Prostate gland (tissue), 2 donors: ENCODE measurements at regions not wholly inside any gene's neighbourhood (a gene's known extent, or its start where the extent isn't known, plus 50 kb on each side); places are given as distances from the start of the nearest gene placed in this dataset.

Source experiments
- CTCF ChIP-seq, 4 experiments: fragments of 200-600 bp in 2 of 4; fragments of 450-650 bp in 2 of 4; sonication (generic) in 2 of 4; IDR thresholded peaks; 1 replicate in 3 of 4; 2 replicates in 1 of 4; pipeline ENCODE4 v1.5.1; 2016 to 2019; ENCODE audit warnings: antibody characterized with exemption in 4 of 4, mild to moderate bottlenecking in 2 of 4, moderate library complexity in 2 of 4
- POLR2A ChIP-seq: fragments of 450-650 bp; IDR thresholded peaks from one replicate; pipeline ENCODE4 v1.6.1; 2016; ENCODE audit warnings: antibody characterized with exemption, mild to moderate bottlenecking
- POLR2AphosphoS5 ChIP-seq: sonication (generic); formaldehyde crosslinking; IDR thresholded peaks from one replicate; pipeline ENCODE4 v1.6.1; 2017; ENCODE audit warnings: antibody characterized with exemption

GRCh38 chr3:43949594-43949993, 258.9 kb downstream of the ABHD5 start:
- TF ChIP-seq CTCF (IDR thresholded peaks at IDR 0.05) (no peak), POLR2A (no peak), POLR2AphosphoS5 (no peak)
